ENCODE measurements at regions not wholly inside any gene's neighbourhood (a gene's known extent, or its start where the extent isn't known, plus 50 kb on each side); places are given as distances from the start of the nearest gene placed in this dataset.

- no peak overlapping the region for H3K4me3 Mint-ChIP-seq
- no peaks in the 10 kb centered on the region for H3K9me3 Mint-ChIP-seq
- H3K27me3 Mint-ChIP-seq (ENCODE audit: low read depth) = peaks cover 52% of the 10 kb centered on the region
- H3K36me3 Mint-ChIP-seq = no peaks in the 10 kb centered on the region
- DNase-seq (ENCODE audit: low spot score in 2 of 2, unreplicated experiment in 2 of 2) = no peak
- TF ChIP-seq, protein P1, sequence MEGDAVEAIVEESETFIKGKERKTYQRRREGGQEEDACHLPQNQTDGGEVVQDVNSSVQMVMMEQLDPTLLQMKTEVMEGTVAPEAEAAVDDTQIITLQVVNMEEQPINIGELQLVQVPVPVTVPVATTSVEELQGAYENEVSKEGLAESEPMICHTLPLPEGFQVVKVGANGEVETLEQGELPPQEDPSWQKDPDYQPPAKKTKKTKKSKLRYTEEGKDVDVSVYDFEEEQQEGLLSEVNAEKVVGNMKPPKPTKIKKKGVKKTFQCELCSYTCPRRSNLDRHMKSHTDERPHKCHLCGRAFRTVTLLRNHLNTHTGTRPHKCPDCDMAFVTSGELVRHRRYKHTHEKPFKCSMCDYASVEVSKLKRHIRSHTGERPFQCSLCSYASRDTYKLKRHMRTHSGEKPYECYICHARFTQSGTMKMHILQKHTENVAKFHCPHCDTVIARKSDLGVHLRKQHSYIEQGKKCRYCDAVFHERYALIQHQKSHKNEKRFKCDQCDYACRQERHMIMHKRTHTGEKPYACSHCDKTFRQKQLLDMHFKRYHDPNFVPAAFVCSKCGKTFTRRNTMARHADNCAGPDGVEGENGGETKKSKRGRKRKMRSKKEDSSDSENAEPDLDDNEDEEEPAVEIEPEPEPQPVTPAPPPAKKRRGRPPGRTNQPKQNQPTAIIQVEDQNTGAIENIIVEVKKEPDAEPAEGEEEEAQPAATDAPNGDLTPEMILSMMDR (IDR thresholded peaks at IDR 0.05; ENCODE audit: unreplicated experiment) = no peak
- H3K27ac Mint-ChIP-seq = no peak overlapping the region
- H3K4me1 Mint-ChIP-seq = peaks cover 13% of the 10 kb centered on the region
Measured at GRCh38 chr10:71136036-71136721, 76.2 kb upstream of the UNC5B start.

GRCh38 chr10:71137701-71138100 is 74.7 kb upstream of the UNC5B start:
- Mint-ChIP-seq H3K27me3 (ENCODE audit: low read depth) (peaks cover 56% of the 10 kb centered on the region), H3K4me1 (peaks cover 13% of the 10 kb centered on the region), H3K36me3 (no peaks in the 10 kb centered on the region), H3K9me3 (no peaks in the 10 kb centered on the region), H3K4me3 (no peak overlapping the region), H3K27ac (no peak overlapping the region)
- DNase-seq (ENCODE audit: low spot score in 2 of 2, unreplicated experiment in 2 of 2) = no peak
- TF ChIP-seq, protein P1 (IDR thresholded peaks at IDR 0.05; ENCODE audit: unreplicated experiment) = no peak

- no peaks in the 10 kb centered on the region for H3K9me3 Mint-ChIP-seq
- H3K27me3 Mint-ChIP-seq (ENCODE audit: low read depth) = peaks cover 55% of the 10 kb centered on the region
- H3K4me3 Mint-ChIP-seq = no peak overlapping the region
- no peak overlapping the region for H3K27ac Mint-ChIP-seq
- H3K4me1 Mint-ChIP-seq = peaks cover 13% of the 10 kb centered on the region
- no peak for DNase-seq (ENCODE audit: low spot score in 2 of 2, unreplicated experiment in 2 of 2)
- no peaks in the 10 kb centered on the region for H3K36me3 Mint-ChIP-seq
- TF ChIP-seq, protein P1 (IDR thresholded peaks at IDR 0.05; ENCODE audit: unreplicated experiment) = no peak
Measured at GRCh38 chr10:71138166-71138830, 74.1 kb upstream of the UNC5B start.

DNA sequence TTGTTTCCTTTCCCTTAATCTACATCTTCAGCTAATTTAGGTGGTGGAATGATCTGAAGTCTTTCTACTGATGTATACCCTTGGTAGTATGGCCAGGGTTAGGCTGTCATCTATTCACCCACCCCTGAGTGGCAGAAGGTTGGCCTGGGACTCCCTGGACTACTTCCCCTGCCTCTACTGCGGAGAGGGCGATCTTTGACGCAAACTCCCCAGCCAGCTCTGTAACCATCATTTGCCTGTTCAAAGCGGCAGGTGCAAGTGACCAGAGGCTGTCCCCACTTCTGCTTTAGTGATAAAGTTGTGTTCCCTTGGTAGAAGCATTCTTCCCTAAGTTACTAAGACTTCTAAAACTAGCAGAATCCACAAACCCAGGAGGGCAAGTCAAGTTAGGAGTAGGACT is 70.8 kb upstream of the UNC5B start:
- Mint-ChIP-seq H3K27ac (no peak overlapping the region), H3K4me3 (no peak overlapping the region), H3K9me3 (no peaks in the 10 kb centered on the region), H3K27me3 (ENCODE audit: low read depth) (peaks cover 65% of the 10 kb centered on the region), H3K4me1 (peaks cover 4% of the 10 kb centered on the region), H3K36me3 (no peaks in the 10 kb centered on the region)
- TF ChIP-seq, protein P1 (IDR thresholded peaks at IDR 0.05; ENCODE audit: unreplicated experiment) = no peak
- no peak for DNase-seq (ENCODE audit: low spot score in 2 of 2, unreplicated experiment in 2 of 2)

GRCh38 chr10:71143170-71143569 is 69.2 kb upstream of the UNC5B start:
- no peak for DNase-seq (ENCODE audit: low spot score in 2 of 2, unreplicated experiment in 2 of 2)
- Mint-ChIP-seq H3K36me3 (no peaks in the 10 kb centered on the region), H3K27me3 (ENCODE audit: low read depth) (peaks cover 70% of the 10 kb centered on the region), H3K4me3 (no peak overlapping the region), H3K4me1 (peaks cover 4% of the 10 kb centered on the region), H3K27ac (no peak overlapping the region), H3K9me3 (no peaks in the 10 kb centered on the region)
- TF ChIP-seq, protein P1 (IDR thresholded peaks at IDR 0.05; ENCODE audit: unreplicated experiment) = no peak

All from mesothelial cell of epicardium (in vitro differentiated cells).